HEK293 (cell line): ENCODE measurements at regions not wholly inside any gene's neighbourhood (a gene's known extent, or its start where the extent isn't known, plus 50 kb on each side); places are given as distances from the start of the nearest gene placed in this dataset.

Source experiments
- CTCF ChIA-PET: fragments of 350-600 bp; formaldehyde crosslinking; extraction: SDS; loops from one replicate; lab custom pipeline; 2021; ENCODE audit warnings: antibody characterized with exemption; lab: Yijun Ruan, JAX
- POLR2A ChIA-PET: fragments of 300-600 bp; formaldehyde crosslinking; extraction: SDS; loops from one replicate; lab custom pipeline; 2020; ENCODE audit warnings: antibody characterized with exemption, inconsistent platforms; lab: Yijun Ruan, JAX
- H3K27ac ChIP-seq: fragments of 200-500 bp; sonication (Bioruptor generic); 2 replicates; pipeline ENCODE4 v1.5.1; 2014; ENCODE audit warnings: low read depth, low read length, control low read depth, inconsistent platforms; ENCODE audit errors: extremely low read depth
- H3K36me3 ChIP-seq, 2 experiments: fragments of 200-500 bp in 1 of 2; sonication (Bioruptor generic) in 1 of 2; 1 replicate in 1 of 2; 2 replicates in 1 of 2; pipeline ENCODE4 v1.5.1; 2014 to 2017; ENCODE audit warnings: inconsistent platforms in 2 of 2, low read length in 2 of 2; ENCODE audit not compliant: control insufficient read depth in 2 of 2, insufficient read depth in 1 of 2
- H3K4me1 ChIP-seq: fragments of 200-500 bp; sonication (Bioruptor generic); 2 replicates; pipeline ENCODE4 v1.5.1; 2014; ENCODE audit warnings: mild to moderate bottlenecking, low read length, inconsistent platforms; ENCODE audit not compliant: control insufficient read depth, insufficient read depth
- H3K4me3 ChIP-seq: 2 replicates; pipeline ENCODE4 v1.5.1; 2011; ENCODE audit warnings: low read depth, mild to moderate bottlenecking, control low read depth, low read length, moderate library complexity
- H3K9me3 ChIP-seq: fragments of 200-500 bp; sonication (Bioruptor generic); 2 replicates; pipeline ENCODE4 v1.5.1; 2014; ENCODE audit warnings: low read depth, low read length, inconsistent platforms; ENCODE audit not compliant: control insufficient read depth, insufficient read depth
- FEZF1 ChIP-seq: fragments of 450-650 bp; formaldehyde crosslinking; IDR thresholded peaks from 2 replicates; pipeline ENCODE4 v1.5.1; 2016; ENCODE audit warnings: missing biosample characterization, missing genetic modification characterization
- GLI2 ChIP-seq: fragments of 450-650 bp; formaldehyde crosslinking; IDR thresholded peaks from 2 replicates; pipeline ENCODE4; 2017; ENCODE audit warnings: missing biosample characterization, missing genetic modification characterization, low read depth, borderline replicate concordance
- MEIS1 ChIP-seq: sonication (generic); formaldehyde crosslinking; IDR thresholded peaks from 2 replicates; pipeline ENCODE4 v1.8.1; 2022; ENCODE audit warnings: missing genetic modification reagents, mild to moderate bottlenecking, borderline replicate concordance
- TCF7L2 ChIP-seq: IDR thresholded peaks from 2 replicates; pipeline ENCODE4 v1.6.1; 2011; ENCODE audit warnings: low read depth, mild to moderate bottlenecking, inconsistent platforms, low read length, moderate library complexity, borderline replicate concordance
- ZNF155 ChIP-seq: fragments of 450-650 bp; formaldehyde crosslinking; IDR thresholded peaks from 2 replicates; pipeline ENCODE4 v1.5.1; 2016; ENCODE audit warnings: missing biosample characterization, missing genetic modification characterization
- ZNF169 ChIP-seq: fragments of 450-650 bp; formaldehyde crosslinking; IDR thresholded peaks from 2 replicates; pipeline ENCODE4 v1.5.1; 2016; ENCODE audit warnings: missing biosample characterization, missing genetic modification characterization
- ZNF26 ChIP-seq: fragments of 450-650 bp; formaldehyde crosslinking; IDR thresholded peaks from 2 replicates; pipeline ENCODE4 v1.5.1; 2016; ENCODE audit warnings: missing biosample characterization, missing genetic modification characterization
- ZNF274 ChIP-seq, 2 experiments: fragments of 200-500 bp in 1 of 2; fragments of 450-650 bp in 1 of 2; sonication (Bioruptor generic) in 1 of 2; formaldehyde crosslinking in 1 of 2; IDR thresholded peaks; 2 replicates each; pipeline versions ENCODE4 v1.5.1 to v1.6.1; 2014 to 2016; ENCODE audit warnings: borderline replicate concordance in 1 of 2, inconsistent platforms in 1 of 2, low read length in 1 of 2, missing biosample characterization in 1 of 2, missing genetic modification characterization in 1 of 2
- ZNF423 ChIP-seq: fragments of 450-650 bp; formaldehyde crosslinking; IDR thresholded peaks from 2 replicates; pipeline ENCODE4 v1.5.1; 2016; ENCODE audit warnings: missing biosample characterization, missing genetic modification characterization
- ZNF521 ChIP-seq: fragments of 450-650 bp; formaldehyde crosslinking; IDR thresholded peaks from 2 replicates; pipeline ENCODE4 v1.5.1; 2017; ENCODE audit warnings: missing biosample characterization, mild to moderate bottlenecking, missing genetic modification characterization
- ZNF558 ChIP-seq: fragments of 450-650 bp; formaldehyde crosslinking; IDR thresholded peaks from 2 replicates; pipeline ENCODE4 v1.5.1; 2016; ENCODE audit warnings: missing biosample characterization, missing genetic modification characterization
- ZSCAN16 ChIP-seq: fragments of 450-650 bp; formaldehyde crosslinking; IDR thresholded peaks from 2 replicates; pipeline ENCODE4 v1.5.1; 2016; ENCODE audit warnings: missing biosample characterization, missing genetic modification characterization
- TF ChIP-seq, protein P1 (sequence below): fragments of 450-650 bp; formaldehyde crosslinking; IDR thresholded peaks from 2 replicates; pipeline ENCODE4 v1.5.1; 2016; ENCODE audit warnings: missing biosample characterization, missing genetic modification characterization, low read depth
- TF ChIP-seq, protein P2 (sequence below): fragments of 450-650 bp; formaldehyde crosslinking; IDR thresholded peaks from 2 replicates; pipeline ENCODE4 v1.5.1; 2016; ENCODE audit warnings: missing biosample characterization, missing genetic modification characterization
- TF ChIP-seq, protein P3 (sequence below): fragments of 450-650 bp; formaldehyde crosslinking; IDR thresholded peaks from 2 replicates; pipeline ENCODE4 v1.5.1; 2016; ENCODE audit warnings: missing biosample characterization, missing genetic modification characterization, borderline replicate concordance

DNA sequence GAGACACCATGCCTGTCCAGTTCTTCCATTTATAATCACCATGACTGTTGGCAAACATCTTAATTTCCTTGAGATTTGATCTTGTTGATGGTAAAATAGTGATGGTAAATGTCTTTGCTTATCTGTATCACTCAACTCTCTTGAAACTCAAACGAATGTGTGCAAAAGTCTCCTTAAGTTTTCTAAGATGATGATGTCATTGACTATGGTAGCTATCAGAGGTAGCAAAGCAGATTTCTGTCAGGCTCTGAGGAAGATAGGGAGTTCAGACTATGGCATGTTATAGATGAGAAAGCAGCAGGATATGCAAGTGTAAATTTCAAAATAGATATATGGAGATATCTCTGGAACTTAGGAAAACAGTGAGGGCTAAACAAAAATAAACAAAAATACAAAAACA lies 121.0 kb upstream of the GJE1 start:
- TF ChIP-seq ZNF423 (tag by site-specific recombination), result no peak
- TF ChIP-seq, protein P1, sequence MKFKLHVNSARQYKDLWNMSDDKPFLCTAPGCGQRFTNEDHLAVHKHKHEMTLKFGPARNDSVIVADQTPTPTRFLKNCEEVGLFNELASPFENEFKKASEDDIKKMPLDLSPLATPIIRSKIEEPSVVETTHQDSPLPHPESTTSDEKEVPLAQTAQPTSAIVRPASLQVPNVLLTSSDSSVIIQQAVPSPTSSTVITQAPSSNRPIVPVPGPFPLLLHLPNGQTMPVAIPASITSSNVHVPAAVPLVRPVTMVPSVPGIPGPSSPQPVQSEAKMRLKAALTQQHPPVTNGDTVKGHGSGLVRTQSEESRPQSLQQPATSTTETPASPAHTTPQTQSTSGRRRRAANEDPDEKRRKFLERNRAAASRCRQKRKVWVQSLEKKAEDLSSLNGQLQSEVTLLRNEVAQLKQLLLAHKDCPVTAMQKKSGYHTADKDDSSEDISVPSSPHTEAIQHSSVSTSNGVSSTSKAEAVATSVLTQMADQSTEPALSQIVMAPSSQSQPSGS (tag by site-specific recombination), result peak; percentile 73
- no peaks in the 10 kb centered on the region for H3K9me3 ChIP-seq
- ChIA-PET POLR2A (no interaction called here), CTCF (interaction anchor here (0.7 to 4.5 kb wide), 3 partner anchors 18 to 24 kb away, joined by 3 to 21 read pairs (median 4); no protein-coding TSS in a partner anchor)
- no peak overlapping the region for H3K4me3 ChIP-seq
- H3K36me3 ChIP-seq, result no peaks in the 10 kb centered on the region
- no peak overlapping the region for H3K27ac ChIP-seq
- H3K4me1 ChIP-seq, result no peaks in the 10 kb centered on the region

- ChIA-PET CTCF (interaction anchor here (0.7 to 4.5 kb wide), 3 partner anchors 9 to 24 kb away, joined by 3 to 21 read pairs (median 4); no protein-coding TSS in a partner anchor), POLR2A (no interaction called here)
- no peak overlapping the region for H3K4me3 ChIP-seq
- H3K27ac ChIP-seq, result no peak overlapping the region
- H3K36me3 ChIP-seq, result no peaks in the 10 kb centered on the region
- H3K9me3 ChIP-seq, result no peaks in the 10 kb centered on the region
- H3K4me1 ChIP-seq, result no peaks in the 10 kb centered on the region
- TF ChIP-seq GLI2 (tag by site-specific recombination) (no peak), ZNF26 (tag by site-specific recombination) (no peak), ZNF558 (no peak), TCF7L2 (no peak)
- TF ChIP-seq, protein P2, sequence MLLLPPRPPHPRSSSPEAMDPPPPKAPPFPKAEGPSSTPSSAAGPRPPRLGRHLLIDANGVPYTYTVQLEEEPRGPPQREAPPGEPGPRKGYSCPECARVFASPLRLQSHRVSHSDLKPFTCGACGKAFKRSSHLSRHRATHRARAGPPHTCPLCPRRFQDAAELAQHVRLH (tag by site-specific recombination), result no peak
- TF ChIP-seq, all 188 proteins: peak for 0
Observed at GRCh38 chr6:142011156-142011555, 121.6 kb upstream of the GJE1 start.

DNA sequence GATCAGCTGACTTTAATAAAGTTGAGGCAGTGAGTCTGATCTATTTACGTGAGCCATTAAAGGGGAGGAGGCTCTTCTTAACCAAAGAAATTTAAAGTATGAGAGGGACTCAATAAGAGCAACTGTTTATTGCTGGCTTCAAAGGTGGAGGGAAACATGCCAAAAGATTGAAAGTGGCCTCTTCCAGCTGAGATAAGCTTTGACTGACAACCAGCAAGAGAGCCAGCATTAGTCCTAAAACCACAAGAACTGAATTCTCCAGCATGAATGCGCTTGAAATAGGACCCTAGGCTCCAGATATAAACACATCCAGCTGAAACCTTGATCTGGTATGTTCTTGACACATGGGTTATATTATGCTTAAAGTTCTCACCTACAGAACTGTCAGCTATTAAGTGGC lies 123.1 kb upstream of the GJE1 start:
- Histone ChIP-seq H3K36me3 (no peaks in the 10 kb centered on the region), H3K9me3 (no peaks in the 10 kb centered on the region), H3K4me3 (no peak overlapping the region), H3K27ac (no peak overlapping the region), H3K4me1 (no peaks in the 10 kb centered on the region)
- ChIA-PET POLR2A (no interaction called here), CTCF (interaction anchor here (0.6 to 4.5 kb wide), 3 partner anchors 9 to 624 kb away, joined by 3 to 21 read pairs (median 3); no protein-coding TSS in a partner anchor)
- no peak for TF ChIP-seq ZNF155
- no peak for TF ChIP-seq ZNF274 (IDR thresholded peaks at IDR 0.05; ENCODE audit: low read length)
- no peak for TF ChIP-seq ZNF274 (tag by site-specific recombination; IDR thresholded peaks at IDR 0.05; ENCODE audit: borderline replicate concordance)
- no peak for TF ChIP-seq ZNF169 (tag by site-specific recombination)
- no peak for TF ChIP-seq ZNF521 (tag by site-specific recombination)
- TF ChIP-seq, protein P3, sequence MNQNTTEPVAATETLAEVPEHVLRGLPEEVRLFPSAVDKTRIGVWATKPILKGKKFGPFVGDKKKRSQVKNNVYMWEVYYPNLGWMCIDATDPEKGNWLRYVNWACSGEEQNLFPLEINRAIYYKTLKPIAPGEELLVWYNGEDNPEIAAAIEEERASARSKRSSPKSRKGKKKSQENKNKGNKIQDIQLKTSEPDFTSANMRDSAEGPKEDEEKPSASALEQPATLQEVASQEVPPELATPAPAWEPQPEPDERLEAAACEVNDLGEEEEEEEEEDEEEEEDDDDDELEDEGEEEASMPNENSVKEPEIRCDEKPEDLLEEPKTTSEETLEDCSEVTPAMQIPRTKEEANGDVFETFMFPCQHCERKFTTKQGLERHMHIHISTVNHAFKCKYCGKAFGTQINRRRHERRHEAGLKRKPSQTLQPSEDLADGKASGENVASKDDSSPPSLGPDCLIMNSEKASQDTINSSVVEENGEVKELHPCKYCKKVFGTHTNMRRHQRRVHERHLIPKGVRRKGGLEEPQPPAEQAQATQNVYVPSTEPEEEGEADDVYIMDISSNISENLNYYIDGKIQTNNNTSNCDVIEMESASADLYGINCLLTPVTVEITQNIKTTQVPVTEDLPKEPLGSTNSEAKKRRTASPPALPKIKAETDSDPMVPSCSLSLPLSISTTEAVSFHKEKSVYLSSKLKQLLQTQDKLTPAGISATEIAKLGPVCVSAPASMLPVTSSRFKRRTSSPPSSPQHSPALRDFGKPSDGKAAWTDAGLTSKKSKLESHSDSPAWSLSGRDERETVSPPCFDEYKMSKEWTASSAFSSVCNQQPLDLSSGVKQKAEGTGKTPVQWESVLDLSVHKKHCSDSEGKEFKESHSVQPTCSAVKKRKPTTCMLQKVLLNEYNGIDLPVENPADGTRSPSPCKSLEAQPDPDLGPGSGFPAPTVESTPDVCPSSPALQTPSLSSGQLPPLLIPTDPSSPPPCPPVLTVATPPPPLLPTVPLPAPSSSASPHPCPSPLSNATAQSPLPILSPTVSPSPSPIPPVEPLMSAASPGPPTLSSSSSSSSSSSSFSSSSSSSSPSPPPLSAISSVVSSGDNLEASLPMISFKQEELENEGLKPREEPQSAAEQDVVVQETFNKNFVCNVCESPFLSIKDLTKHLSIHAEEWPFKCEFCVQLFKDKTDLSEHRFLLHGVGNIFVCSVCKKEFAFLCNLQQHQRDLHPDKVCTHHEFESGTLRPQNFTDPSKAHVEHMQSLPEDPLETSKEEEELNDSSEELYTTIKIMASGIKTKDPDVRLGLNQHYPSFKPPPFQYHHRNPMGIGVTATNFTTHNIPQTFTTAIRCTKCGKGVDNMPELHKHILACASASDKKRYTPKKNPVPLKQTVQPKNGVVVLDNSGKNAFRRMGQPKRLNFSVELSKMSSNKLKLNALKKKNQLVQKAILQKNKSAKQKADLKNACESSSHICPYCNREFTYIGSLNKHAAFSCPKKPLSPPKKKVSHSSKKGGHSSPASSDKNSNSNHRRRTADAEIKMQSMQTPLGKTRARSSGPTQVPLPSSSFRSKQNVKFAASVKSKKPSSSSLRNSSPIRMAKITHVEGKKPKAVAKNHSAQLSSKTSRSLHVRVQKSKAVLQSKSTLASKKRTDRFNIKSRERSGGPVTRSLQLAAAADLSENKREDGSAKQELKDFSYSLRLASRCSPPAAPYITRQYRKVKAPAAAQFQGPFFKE (tag by site-specific recombination), result no peak
- peak; percentile 83; the same call in 1 of the 2 replicates for TF ChIP-seq MEIS1 (CRISPR knock-in tag)
- TF ChIP-seq ZSCAN16 (tag by site-specific recombination), result no peak
- peak; percentile 65 for TF ChIP-seq FEZF1 (tag by site-specific recombination)
